GM23338 (cell line): ENCODE measurements at regions not wholly inside any gene's neighbourhood (a gene's known extent, or its start where the extent isn't known, plus 50 kb on each side); places are given as distances from the start of the nearest gene placed in this dataset.

Experiments used
- ATAC-seq: fragments of 200-7000 bp; cut with Tn5 transposase; 3 replicates; pipeline ENCODE4 v1.9.1; 2020
- DNase-seq: peaks from one replicate; pipeline ENCODE4 v3.0.0-alpha.2; 2015; ENCODE audit warnings: low spot score
- H2AFZ ChIP-seq: fragments of 200-600 bp; sonication (generic); 2 replicates; pipeline ENCODE4 v1.8.0; 2016; ENCODE audit warnings: antibody characterized with exemption, mild to moderate bottlenecking, moderate library complexity
- H3F3A ChIP-seq: fragments of 200-600 bp; sonication (generic); replicated peaks from 2 replicates; pipeline ENCODE4 v1.8.0; 2017; ENCODE audit warnings: antibody characterized with exemption, mixed run types, low read depth
- H3K27ac ChIP-seq: fragments of 200-600 bp; sonication (generic); 2 replicates; pipeline ENCODE4 v1.6.1; 2016; ENCODE audit warnings: low read depth
- H3K27me3 ChIP-seq: fragments of 200-600 bp; sonication (generic); 2 replicates; pipeline ENCODE4 v1.8.0; 2016; ENCODE audit warnings: mild to moderate bottlenecking, mixed run types, moderate library complexity; ENCODE audit not compliant: insufficient read depth
- H3K36me3 ChIP-seq: fragments of 200-600 bp; sonication (generic); 2 replicates; pipeline ENCODE4 v1.8.0; 2016; ENCODE audit warnings: mild to moderate bottlenecking; ENCODE audit not compliant: insufficient read depth
- H3K4me1 ChIP-seq: fragments of 200-600 bp; sonication (generic); 2 replicates; pipeline ENCODE4 v1.8.0; 2016; ENCODE audit warnings: mild to moderate bottlenecking, moderate library complexity; ENCODE audit not compliant: insufficient read depth
- H3K4me2 ChIP-seq: fragments of 200-600 bp; sonication (generic); 2 replicates; pipeline ENCODE4 v1.7.1; 2017; ENCODE audit warnings: mixed run types
- H3K4me3 ChIP-seq: fragments of 200-600 bp; sonication (generic); 2 replicates; pipeline ENCODE4 v1.6.1; 2016; ENCODE audit warnings: mixed run types
- H3K79me2 ChIP-seq: fragments of 200-600 bp; sonication (generic); replicated peaks from 2 replicates; pipeline ENCODE4 v1.8.0; 2017; ENCODE audit warnings: mild to moderate bottlenecking; ENCODE audit not compliant: insufficient read depth
- H3K9me2 ChIP-seq: fragments of 200-600 bp; sonication (generic); 2 replicates; pipeline ENCODE4 v1.8.0; 2017; ENCODE audit not compliant: insufficient read depth
- H4K20me1 ChIP-seq: fragments of 200-600 bp; sonication (generic); replicated peaks from 2 replicates; pipeline ENCODE4 v1.8.0; 2017; ENCODE audit warnings: mild to moderate bottlenecking; ENCODE audit not compliant: insufficient read depth
- H3K27ac Mint-ChIP-seq: 2 replicates; pipeline ENCODE4 v1.8.0; 2020; ENCODE audit warnings: inconsistent platforms, mild to moderate bottlenecking, moderate library complexity, mixed read lengths
- H3K27me3 Mint-ChIP-seq: 3 replicates; pipeline ENCODE4 v1.8.0; 2022; ENCODE audit warnings: low read depth, mild to moderate bottlenecking, moderate library complexity, mixed read lengths, inconsistent platforms; ENCODE audit not compliant: insufficient read depth, poor library complexity
- H3K36me3 Mint-ChIP-seq: 3 replicates; pipeline ENCODE4 v1.8.0; 2021; ENCODE audit warnings: low read depth, mild to moderate bottlenecking, inconsistent platforms, moderate library complexity, mixed read lengths
- H3K4me1 Mint-ChIP-seq: 3 replicates; pipeline ENCODE4 v1.8.0; 2020; ENCODE audit warnings: mild to moderate bottlenecking, inconsistent platforms, mixed read lengths
- H3K4me3 Mint-ChIP-seq: 3 replicates; pipeline ENCODE4 v1.8.0; 2021; ENCODE audit warnings: moderate library complexity, mild to moderate bottlenecking, inconsistent platforms, mixed read lengths
- H3K9me3 Mint-ChIP-seq: 3 replicates; pipeline ENCODE4 v1.8.0; 2020; ENCODE audit warnings: moderate library complexity, mild to moderate bottlenecking, inconsistent platforms, mixed read lengths
- EZH2 ChIP-seq: fragments of 200-600 bp; sonication (generic); IDR thresholded peaks from one replicate; pipeline ENCODE4 v1.8.0; 2017; ENCODE audit warnings: antibody characterized with exemption, mild to moderate bottlenecking, low read depth; ENCODE audit not compliant: unreplicated experiment
- EZH2phosphoT487 ChIP-seq: fragments of 200-600 bp; sonication (generic); IDR thresholded peaks from one replicate; pipeline ENCODE4 v1.8.1; 2018; ENCODE audit warnings: antibody characterized with exemption; ENCODE audit not compliant: unreplicated experiment
- JUNB ChIP-seq: IDR thresholded peaks from one replicate; pipeline ENCODE4 v1.6.1; 2016; ENCODE audit warnings: antibody characterized with exemption; ENCODE audit not compliant: unreplicated experiment
- NANOG ChIP-seq: IDR thresholded peaks from 2 replicates; pipeline ENCODE4 v1.6.1; 2016; ENCODE audit warnings: antibody characterized with exemption, borderline replicate concordance
- POLR2AphosphoS5 ChIP-seq: IDR thresholded peaks from 2 replicates; pipeline ENCODE4 v1.6.1; 2016; ENCODE audit warnings: antibody characterized with exemption, low read depth
- STAT1 ChIP-seq: IDR thresholded peaks from one replicate; pipeline ENCODE4 v1.6.1; 2016; ENCODE audit warnings: antibody characterized with exemption; ENCODE audit not compliant: unreplicated experiment
- ZNF114 ChIP-seq: fragments of 250-450 bp; sonication (Bioruptor Pico); IDR thresholded peaks from 2 replicates; pipeline ENCODE4 v1.5.0; 2020; ENCODE audit warnings: mild to moderate bottlenecking, moderate library complexity
- ZNF331 ChIP-seq: fragments of 250-450 bp; sonication (Bioruptor Pico); IDR thresholded peaks from 2 replicates; pipeline ENCODE4 v1.5.0; 2020; ENCODE audit warnings: low read depth, mild to moderate bottlenecking, moderate library complexity
- TF ChIP-seq, protein P1 (sequence below): IDR thresholded peaks from 2 replicates; pipeline ENCODE4 v1.6.1; 2016; ENCODE audit warnings: antibody characterized with exemption
- TF ChIP-seq, protein P2 (sequence below), 2 experiments: fragments of 200-600 bp in 1 of 2; sonication (generic) in 1 of 2; conservative IDR thresholded peaks; 2 replicates each; pipeline versions ENCODE4 v1.5.1 to v1.6.1; 2016 to 2017; ENCODE audit warnings: antibody characterized with exemption in 2 of 2, low read depth in 2 of 2, mild to moderate bottlenecking in 2 of 2, moderate library complexity in 1 of 2
- TF ChIP-seq, protein P3 (sequence below): IDR thresholded peaks from one replicate; pipeline ENCODE4 v1.6.1; 2018; ENCODE audit warnings: antibody characterized with exemption; ENCODE audit not compliant: unreplicated experiment

DNA sequence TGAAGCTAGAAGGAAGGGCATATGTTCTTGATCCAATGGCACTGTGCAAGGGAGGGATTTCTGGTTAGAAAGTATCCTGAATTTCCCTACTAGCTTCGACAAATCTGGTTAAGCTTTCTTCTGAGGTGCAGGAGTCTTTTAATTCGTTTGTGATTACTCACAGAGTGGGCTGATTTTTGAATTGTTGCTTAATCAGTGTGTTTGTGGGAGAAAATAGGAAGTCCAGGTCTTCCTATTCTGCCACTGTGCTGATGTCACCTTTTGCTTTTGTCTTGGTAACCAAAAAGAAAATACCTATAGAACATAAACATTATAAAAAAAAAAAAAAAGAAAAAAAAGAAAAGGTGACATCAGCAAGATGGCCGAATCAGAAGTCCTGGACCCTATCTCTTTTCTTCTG lies 1008.6 kb downstream of the TSN start:
- no peak overlapping the region for H3K27ac Mint-ChIP-seq
- no peaks in the 10 kb centered on the region for H3K27me3 Mint-ChIP-seq
- H3K4me3 ChIP-seq = no peak overlapping the region
- no peaks in the 10 kb centered on the region for H4K20me1 ChIP-seq
- no peak overlapping the region for H3K27ac ChIP-seq
- no peak overlapping the region for H3K4me2 ChIP-seq
- TF ChIP-seq NANOG (no peak), ZNF114 (no peak), JUNB (no peak)
- TF ChIP-seq, protein P1, sequence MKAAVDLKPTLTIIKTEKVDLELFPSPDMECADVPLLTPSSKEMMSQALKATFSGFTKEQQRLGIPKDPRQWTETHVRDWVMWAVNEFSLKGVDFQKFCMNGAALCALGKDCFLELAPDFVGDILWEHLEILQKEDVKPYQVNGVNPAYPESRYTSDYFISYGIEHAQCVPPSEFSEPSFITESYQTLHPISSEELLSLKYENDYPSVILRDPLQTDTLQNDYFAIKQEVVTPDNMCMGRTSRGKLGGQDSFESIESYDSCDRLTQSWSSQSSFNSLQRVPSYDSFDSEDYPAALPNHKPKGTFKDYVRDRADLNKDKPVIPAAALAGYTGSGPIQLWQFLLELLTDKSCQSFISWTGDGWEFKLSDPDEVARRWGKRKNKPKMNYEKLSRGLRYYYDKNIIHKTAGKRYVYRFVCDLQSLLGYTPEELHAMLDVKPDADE = no peak
- TF ChIP-seq, protein P2, sequence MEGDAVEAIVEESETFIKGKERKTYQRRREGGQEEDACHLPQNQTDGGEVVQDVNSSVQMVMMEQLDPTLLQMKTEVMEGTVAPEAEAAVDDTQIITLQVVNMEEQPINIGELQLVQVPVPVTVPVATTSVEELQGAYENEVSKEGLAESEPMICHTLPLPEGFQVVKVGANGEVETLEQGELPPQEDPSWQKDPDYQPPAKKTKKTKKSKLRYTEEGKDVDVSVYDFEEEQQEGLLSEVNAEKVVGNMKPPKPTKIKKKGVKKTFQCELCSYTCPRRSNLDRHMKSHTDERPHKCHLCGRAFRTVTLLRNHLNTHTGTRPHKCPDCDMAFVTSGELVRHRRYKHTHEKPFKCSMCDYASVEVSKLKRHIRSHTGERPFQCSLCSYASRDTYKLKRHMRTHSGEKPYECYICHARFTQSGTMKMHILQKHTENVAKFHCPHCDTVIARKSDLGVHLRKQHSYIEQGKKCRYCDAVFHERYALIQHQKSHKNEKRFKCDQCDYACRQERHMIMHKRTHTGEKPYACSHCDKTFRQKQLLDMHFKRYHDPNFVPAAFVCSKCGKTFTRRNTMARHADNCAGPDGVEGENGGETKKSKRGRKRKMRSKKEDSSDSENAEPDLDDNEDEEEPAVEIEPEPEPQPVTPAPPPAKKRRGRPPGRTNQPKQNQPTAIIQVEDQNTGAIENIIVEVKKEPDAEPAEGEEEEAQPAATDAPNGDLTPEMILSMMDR (conservative IDR thresholded peaks at IDR 0.05; ENCODE audit: low read depth in 2 of 2) = no peak
- no peaks in the 10 kb centered on the region for H3K4me1 Mint-ChIP-seq
- peak overlapping the region; percentile 39; the same call in 1 of the 2 replicates for H2AFZ ChIP-seq
- no peaks in the 10 kb centered on the region for H3K9me2 ChIP-seq
- H3K4me3 Mint-ChIP-seq = no peak overlapping the region
- peaks cover 3% of the 10 kb centered on the region; the same call in 1 of the 3 replicates for H3K36me3 Mint-ChIP-seq
- no peaks in the 10 kb centered on the region for H3K27me3 ChIP-seq
- H3K9me3 Mint-ChIP-seq = no peaks in the 10 kb centered on the region; the same call in 1 of the 3 replicates
- no peaks in the 10 kb centered on the region for H3K36me3 ChIP-seq
- H3F3A ChIP-seq = no peaks in the 10 kb centered on the region
- H3K4me1 ChIP-seq = no peaks in the 10 kb centered on the region
- ATAC-seq = no peak
- no peak for DNase-seq
- H3K79me2 ChIP-seq = no peaks in the 10 kb centered on the region

DNA sequence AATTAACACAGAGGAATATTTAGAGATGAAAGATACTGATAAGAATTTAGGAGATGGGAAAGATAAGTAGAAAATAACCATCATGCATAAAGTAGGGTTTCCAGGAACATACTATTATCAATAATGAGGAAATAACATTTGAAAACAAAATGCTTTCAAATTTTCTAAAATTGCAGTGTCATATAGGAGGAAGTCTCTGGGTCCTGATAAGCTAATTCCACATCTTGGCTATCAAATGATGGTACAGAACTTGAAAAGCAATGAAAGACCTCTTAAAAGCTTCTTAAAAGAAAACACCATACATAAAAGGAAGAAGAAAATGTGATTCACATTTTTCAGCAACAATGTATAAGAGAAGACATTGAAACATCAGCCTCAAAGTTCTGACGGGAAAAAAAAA lies 1024.8 kb downstream of the TSN start:
- DNase-seq (no peak), ATAC-seq (no peak)
- no peaks in the 10 kb centered on the region; the same call in 2 of the 3 replicates for H3K36me3 Mint-ChIP-seq

More for the DNA sequence above, 1024.8 kb downstream of the TSN start:
- Histone ChIP-seq H3K4me1 (no peaks in the 10 kb centered on the region), H4K20me1 (no peaks in the 10 kb centered on the region), H3K4me3 (no peak overlapping the region), H3F3A (no peaks in the 10 kb centered on the region), H3K36me3 (no peaks in the 10 kb centered on the region), H3K27ac (no peak overlapping the region), H3K4me2 (no peak overlapping the region), H2AFZ (no peak overlapping the region), H3K79me2 (no peaks in the 10 kb centered on the region), H3K27me3 (no peaks in the 10 kb centered on the region), H3K9me2 (no peaks in the 10 kb centered on the region; the same call in 1 of the 2 replicates)
- H3K27me3 Mint-ChIP-seq = no peaks in the 10 kb centered on the region
- no peaks in the 10 kb centered on the region for H3K4me1 Mint-ChIP-seq
- H3K4me3 Mint-ChIP-seq = no peak overlapping the region
- H3K27ac Mint-ChIP-seq = no peak overlapping the region
- TF ChIP-seq EZH2 (no peak), JUNB (no peak), POLR2AphosphoS5 (no peak), EZH2phosphoT487 (no peak), ZNF331 (CRISPR knock-in tag) (no peak), STAT1 (no peak)
- TF ChIP-seq, protein P3, sequence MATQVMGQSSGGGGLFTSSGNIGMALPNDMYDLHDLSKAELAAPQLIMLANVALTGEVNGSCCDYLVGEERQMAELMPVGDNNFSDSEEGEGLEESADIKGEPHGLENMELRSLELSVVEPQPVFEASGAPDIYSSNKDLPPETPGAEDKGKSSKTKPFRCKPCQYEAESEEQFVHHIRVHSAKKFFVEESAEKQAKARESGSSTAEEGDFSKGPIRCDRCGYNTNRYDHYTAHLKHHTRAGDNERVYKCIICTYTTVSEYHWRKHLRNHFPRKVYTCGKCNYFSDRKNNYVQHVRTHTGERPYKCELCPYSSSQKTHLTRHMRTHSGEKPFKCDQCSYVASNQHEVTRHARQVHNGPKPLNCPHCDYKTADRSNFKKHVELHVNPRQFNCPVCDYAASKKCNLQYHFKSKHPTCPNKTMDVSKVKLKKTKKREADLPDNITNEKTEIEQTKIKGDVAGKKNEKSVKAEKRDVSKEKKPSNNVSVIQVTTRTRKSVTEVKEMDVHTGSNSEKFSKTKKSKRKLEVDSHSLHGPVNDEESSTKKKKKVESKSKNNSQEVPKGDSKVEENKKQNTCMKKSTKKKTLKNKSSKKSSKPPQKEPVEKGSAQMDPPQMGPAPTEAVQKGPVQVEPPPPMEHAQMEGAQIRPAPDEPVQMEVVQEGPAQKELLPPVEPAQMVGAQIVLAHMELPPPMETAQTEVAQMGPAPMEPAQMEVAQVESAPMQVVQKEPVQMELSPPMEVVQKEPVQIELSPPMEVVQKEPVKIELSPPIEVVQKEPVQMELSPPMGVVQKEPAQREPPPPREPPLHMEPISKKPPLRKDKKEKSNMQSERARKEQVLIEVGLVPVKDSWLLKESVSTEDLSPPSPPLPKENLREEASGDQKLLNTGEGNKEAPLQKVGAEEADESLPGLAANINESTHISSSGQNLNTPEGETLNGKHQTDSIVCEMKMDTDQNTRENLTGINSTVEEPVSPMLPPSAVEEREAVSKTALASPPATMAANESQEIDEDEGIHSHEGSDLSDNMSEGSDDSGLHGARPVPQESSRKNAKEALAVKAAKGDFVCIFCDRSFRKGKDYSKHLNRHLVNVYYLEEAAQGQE = no peak
- TF ChIP-seq, protein P2 (conservative IDR thresholded peaks at IDR 0.05; ENCODE audit: low read depth in 2 of 2) = no peak
- H3K9me3 Mint-ChIP-seq = peaks cover 19% of the 10 kb centered on the region; the same call in 2 of the 3 replicates
